Spleen (tissue), 7 donors: ENCODE measurements at regions not wholly inside any gene's neighbourhood (a gene's known extent, or its start where the extent isn't known, plus 50 kb on each side); places are given as distances from the start of the nearest gene placed in this dataset.

ENCODE experiments used
- POLR2A ChIP-seq, 3 donors: fragments of 450-650 bp; IDR thresholded peaks; one replicate each; pipeline ENCODE4 v1.5.1; 2017; ENCODE audit warnings: antibody characterized with exemption in 3 of 3, mild to moderate bottlenecking in 1 of 3
- TF ChIP-seq, protein P1 (sequence below), 11 experiments: fragments of 200-600 bp in 7 of 11; fragments of 450-650 bp in 4 of 11; sonication (generic) in 4 of 11; IDR thresholded peaks in 8 of 11; conservative IDR thresholded peaks in 3 of 11; 1 replicate in 7 of 11; 2 replicates in 4 of 11; pipeline versions ENCODE4 v1.4.0 to v1.8.0; 2016 to 2021; ENCODE audit warnings: antibody characterized with exemption in 11 of 11, inconsistent platforms in 4 of 11, mild to moderate bottlenecking in 1 of 11
- donor health status: DM: no; HTN: no; CAD: no; lungs with moderate emphysema.
- donor health status: DM: no; HTN: no; CAD: no.
- donor health status: DM: no; HTN: no; CAD: no.

DNA sequence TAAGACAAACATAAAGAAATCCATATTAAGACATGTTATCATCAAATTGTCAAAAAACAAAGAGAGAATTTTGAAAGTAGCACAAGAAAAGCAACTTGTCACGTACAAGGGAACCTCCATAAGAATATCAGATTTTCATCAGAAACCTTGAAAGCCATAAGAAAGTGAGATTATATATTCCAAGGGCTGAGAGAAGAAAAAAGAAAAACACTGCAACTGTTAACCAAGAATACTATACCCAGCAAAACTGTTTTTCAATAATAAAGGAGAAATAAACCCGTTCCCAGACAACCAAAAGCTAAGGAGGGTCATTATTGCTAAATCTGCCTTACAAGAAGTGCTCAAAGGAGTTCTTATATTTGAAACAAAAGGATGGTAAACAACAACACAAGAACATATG, 94.7 kb upstream of the TSPAN8 start:
- TF ChIP-seq, protein P1, sequence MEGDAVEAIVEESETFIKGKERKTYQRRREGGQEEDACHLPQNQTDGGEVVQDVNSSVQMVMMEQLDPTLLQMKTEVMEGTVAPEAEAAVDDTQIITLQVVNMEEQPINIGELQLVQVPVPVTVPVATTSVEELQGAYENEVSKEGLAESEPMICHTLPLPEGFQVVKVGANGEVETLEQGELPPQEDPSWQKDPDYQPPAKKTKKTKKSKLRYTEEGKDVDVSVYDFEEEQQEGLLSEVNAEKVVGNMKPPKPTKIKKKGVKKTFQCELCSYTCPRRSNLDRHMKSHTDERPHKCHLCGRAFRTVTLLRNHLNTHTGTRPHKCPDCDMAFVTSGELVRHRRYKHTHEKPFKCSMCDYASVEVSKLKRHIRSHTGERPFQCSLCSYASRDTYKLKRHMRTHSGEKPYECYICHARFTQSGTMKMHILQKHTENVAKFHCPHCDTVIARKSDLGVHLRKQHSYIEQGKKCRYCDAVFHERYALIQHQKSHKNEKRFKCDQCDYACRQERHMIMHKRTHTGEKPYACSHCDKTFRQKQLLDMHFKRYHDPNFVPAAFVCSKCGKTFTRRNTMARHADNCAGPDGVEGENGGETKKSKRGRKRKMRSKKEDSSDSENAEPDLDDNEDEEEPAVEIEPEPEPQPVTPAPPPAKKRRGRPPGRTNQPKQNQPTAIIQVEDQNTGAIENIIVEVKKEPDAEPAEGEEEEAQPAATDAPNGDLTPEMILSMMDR (IDR thresholded peaks at IDR 0.05 in 8 of 11, conservative IDR thresholded peaks at IDR 0.05 in 3 of 11) = no peak
- TF ChIP-seq POLR2A (IDR thresholded peaks at IDR 0.05) = no peak
